DMS153 treated with DMSO at 0.1 percent for 48 hours (cell line): ENCODE measurements at regions not wholly inside any gene's neighbourhood (a gene's known extent, or its start where the extent isn't known, plus 50 kb on each side); places are given as distances from the start of the nearest gene placed in this dataset.
A peak's percentile ranks its signal among the peaks of the same experiment; 100 is the strongest.
"Not testable (repeated sequence)": the region's sequence is repeated elsewhere in the genome, so short reads cannot be mapped to it uniquely, and the experiment has no call there.

Experiments
- DNase-seq: peaks from one replicate; lab custom pipeline; 2025; ENCODE audit not compliant: unreplicated experiment; lab: John Stamatoyannopoulos, UW

- DNase-seq, result not testable (repeated sequence)
Measured at GRCh38 chr1:146883190-146883589, 54.9 kb upstream of the NBPF12 start.

- DNase-seq, result not testable (repeated sequence)
Measured at GRCh38 chr1:146881096-146881495, 57.0 kb upstream of the NBPF12 start.

- not testable (repeated sequence) for DNase-seq
Measured at GRCh38 chr1:146863799-146864319, 74.3 kb upstream of the NBPF12 start.

GRCh38 chr1:146853147-146853546, 85.0 kb upstream of the NBPF12 start:
- DNase-seq, result not testable (repeated sequence)

- not testable (repeated sequence) for DNase-seq
Measured at GRCh38 chr1:146850352-146850889, 87.7 kb upstream of the NBPF12 start.

- not testable (repeated sequence) for DNase-seq
Measured at GRCh38 chr1:146838725-146839124, 99.4 kb upstream of the NBPF12 start.

GRCh38 chr1:146826957-146827356, 111.2 kb upstream of the NBPF12 start:
- not testable (repeated sequence) for DNase-seq

- DNase-seq, result not testable (repeated sequence)
Measured at GRCh38 chr1:146794236-146794635, 143.9 kb upstream of the NBPF12 start.

GRCh38 chr1:146792725-146793124, 145.4 kb upstream of the NBPF12 start:
- not testable (repeated sequence) for DNase-seq

GRCh38 chr1:146784212-146784940, 153.7 kb upstream of the NBPF12 start:
- DNase-seq, result not testable (repeated sequence)

GRCh38 chr1:146781235-146781634, 156.9 kb upstream of the NBPF12 start:
- DNase-seq, result not testable (repeated sequence)

GRCh38 chr1:146777826-146778602, 160.1 kb upstream of the NBPF12 start:
- DNase-seq, result not testable (repeated sequence)

GRCh38 chr1:146774988-146775387, 163.1 kb upstream of the NBPF12 start:
- DNase-seq, result not testable (repeated sequence)

- not testable (repeated sequence) for DNase-seq
Measured at GRCh38 chr1:146774271-146774670, 163.9 kb upstream of the NBPF12 start.

- DNase-seq, result not testable (repeated sequence)
Measured at GRCh38 chr1:146771409-146771808, 166.7 kb upstream of the NBPF12 start.

- not testable (repeated sequence) for DNase-seq
Measured at GRCh38 chr1:146770998-146771397, 167.1 kb upstream of the NBPF12 start.

- not testable (repeated sequence) for DNase-seq
Measured at GRCh38 chr1:146763234-146763633, 174.9 kb upstream of the NBPF12 start.

- DNase-seq, result not testable (repeated sequence)
Measured at GRCh38 chr1:146756858-146757257, 181.3 kb upstream of the NBPF12 start.

GRCh38 chr1:146748686-146749085, 189.4 kb upstream of the NBPF12 start:
- not testable (repeated sequence) for DNase-seq

- DNase-seq, result peak; percentile 38
Measured at GRCh38 chr1:146731981-146732680, 206.0 kb upstream of the NBPF12 start.
